ENCODE measurements at regions not wholly inside any gene's neighbourhood (a gene's known extent, or its start where the extent isn't known, plus 50 kb on each side); places are given as distances from the start of the nearest gene placed in this dataset.

- in situ Hi-C loops (cut with HindIII; ENCODE audit: low pct_unique_long_range_greater_than_20kb, low sequenced_read_pairs): no loop called here
- DNase-seq (ENCODE audit: low read depth in 1 of 2, low spot score in 1 of 2): no peak
- no peak for TF ChIP-seq JUND (IDR thresholded peaks at IDR 0.05; ENCODE audit: low read depth)
These were observed 50.1 kb upstream of the TLE3 start for GRCh38 chr15:70147778-70148177.
